GM19455 (cell line): ENCODE measurements at regions not wholly inside any gene's neighbourhood (a gene's known extent, or its start where the extent isn't known, plus 50 kb on each side); places are given as distances from the start of the nearest gene placed in this dataset.

Experiments
- ATAC-seq: cut with Tn5 transposase; IDR thresholded peaks from one replicate; pipeline ENCODE4 v1.9.1; 2021; ENCODE audit not compliant: unreplicated experiment

GRCh38 chr1:81582467-81582986 is 218.2 kb upstream of the ADGRL2 start:
- ATAC-seq, result no peak

- no peak for ATAC-seq
These were observed 221.9 kb upstream of the ADGRL2 start for GRCh38 chr1:81578867-81579266.

- ATAC-seq, result no peak
These were observed 223.6 kb upstream of the ADGRL2 start for GRCh38 chr1:81577004-81577697.

GRCh38 chr1:81574408-81574807 is 226.3 kb upstream of the ADGRL2 start:
- no peak for ATAC-seq

- no peak for ATAC-seq
These were observed 227.3 kb upstream of the ADGRL2 start for GRCh38 chr1:81573458-81573857.

DNA sequence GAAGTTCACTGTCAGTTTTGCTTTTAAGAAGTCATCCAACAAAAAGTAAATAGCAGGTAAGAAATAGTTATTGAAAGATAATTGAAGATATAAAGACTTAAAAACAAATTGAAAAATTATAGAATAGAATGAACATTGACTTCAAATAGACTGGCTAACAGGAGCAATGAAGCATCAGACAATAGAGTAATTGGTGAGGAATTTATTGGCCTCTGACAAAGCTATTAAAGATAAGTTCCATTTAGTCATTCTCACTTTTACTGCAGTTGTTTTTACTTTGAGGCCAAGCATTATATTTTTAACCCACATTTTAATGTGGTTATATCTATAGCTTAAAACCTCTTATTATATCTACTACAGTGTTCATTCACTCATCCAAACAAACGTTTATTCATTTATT is 228.8 kb upstream of the ADGRL2 start:
- no peak for ATAC-seq

DNA sequence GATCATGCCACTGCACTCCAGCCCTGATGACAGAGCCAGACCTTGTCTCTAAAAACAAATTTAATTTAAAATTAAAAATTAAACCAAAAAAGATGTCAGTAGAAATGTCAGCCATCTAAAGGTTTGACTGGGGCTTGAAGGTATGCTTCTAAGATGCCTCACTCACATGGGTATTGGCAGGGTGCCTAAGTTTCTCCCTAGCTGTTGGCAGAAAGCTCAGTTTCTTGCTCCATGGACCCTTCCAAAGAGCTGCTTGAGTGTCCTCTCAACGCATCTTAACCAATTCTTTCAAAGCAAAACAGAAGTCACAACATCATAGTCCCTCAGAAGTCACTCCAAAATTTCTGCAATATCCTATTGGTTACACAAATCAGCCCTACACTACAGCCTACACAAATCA is 231.0 kb upstream of the ADGRL2 start:
- no peak for ATAC-seq

- ATAC-seq, result no peak
These were observed 237.1 kb upstream of the ADGRL2 start for GRCh38 chr1:81563632-81564031.

GRCh38 chr1:81562934-81563333 is 237.8 kb upstream of the ADGRL2 start:
- ATAC-seq, result no peak

DNA sequence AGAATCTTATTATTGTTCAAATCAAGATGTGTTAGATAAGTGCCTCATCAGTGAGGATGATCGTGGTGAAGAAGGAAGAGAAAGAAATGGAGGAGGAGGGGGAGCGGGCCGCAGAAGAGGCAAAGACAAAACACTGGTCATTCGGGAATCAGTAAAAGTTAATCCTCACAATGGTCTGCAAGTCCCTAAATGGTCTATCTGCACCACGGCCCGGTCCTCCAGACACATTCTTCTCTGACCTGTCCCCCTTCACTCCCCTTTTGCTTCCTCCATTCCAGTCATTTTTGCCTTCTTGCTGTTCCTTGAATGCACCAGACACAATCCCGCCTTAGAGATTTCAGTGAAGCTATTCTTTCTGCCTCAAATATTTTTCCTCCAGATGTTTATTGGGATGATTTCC is 240.1 kb upstream of the ADGRL2 start:
- ATAC-seq, result no peak

GRCh38 chr1:81559662-81560350 is 240.9 kb upstream of the ADGRL2 start:
- ATAC-seq, result no peak

DNA sequence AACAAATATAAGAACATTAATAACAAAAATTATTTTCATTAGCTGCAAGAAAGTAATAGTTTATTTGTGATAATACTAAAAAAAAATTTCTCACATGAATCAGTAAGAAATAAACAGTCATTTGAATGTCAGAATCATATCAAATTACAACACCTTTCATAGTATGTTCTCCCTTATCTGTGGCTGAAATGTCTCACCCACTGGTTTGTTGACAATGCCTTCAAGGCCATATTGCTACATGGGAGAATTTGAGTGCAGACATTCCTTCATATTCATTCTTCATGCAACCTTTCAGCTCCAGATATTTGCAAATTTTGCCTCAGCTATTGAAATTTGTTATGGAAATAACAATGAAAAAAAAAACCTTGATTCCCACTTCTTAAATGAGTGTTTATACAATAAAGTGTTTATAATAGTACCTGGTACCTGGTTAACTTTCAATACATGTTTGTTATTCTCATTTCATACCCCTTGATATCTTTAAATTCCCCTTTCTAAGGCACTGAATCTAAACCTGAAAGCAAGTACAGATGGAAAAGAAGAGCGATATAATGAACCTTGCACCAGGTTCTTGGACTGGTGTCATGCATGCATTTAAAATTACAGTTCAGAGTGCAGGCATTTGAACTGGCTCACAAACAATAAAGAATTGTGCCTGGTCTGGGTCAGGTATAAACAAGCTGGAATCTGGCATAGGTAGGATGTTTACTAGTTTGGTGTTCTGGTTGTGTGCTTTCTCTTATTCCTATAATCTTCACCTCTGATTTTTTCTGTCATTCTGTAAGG is 242.2 kb upstream of the ADGRL2 start:
- no peak for ATAC-seq

DNA sequence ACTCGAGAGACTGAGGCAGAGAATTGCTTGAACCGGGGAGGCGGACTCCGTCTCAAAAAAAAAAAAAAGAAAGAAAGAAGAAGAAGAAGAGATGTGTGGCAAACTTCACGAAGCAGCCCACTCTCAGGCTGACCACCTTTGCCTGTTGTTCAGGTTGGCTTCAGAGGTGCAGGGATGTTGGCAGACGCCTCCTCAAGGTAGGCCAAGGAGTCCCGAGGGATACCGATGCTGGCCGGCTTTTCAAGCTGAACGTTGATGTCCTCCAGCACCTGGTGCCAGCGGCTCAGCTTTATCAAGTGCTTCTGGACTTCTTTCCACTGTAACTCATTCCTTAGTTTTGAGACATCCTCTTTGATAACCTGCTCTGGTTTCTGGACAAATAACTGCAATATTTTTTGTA is 243.8 kb upstream of the ADGRL2 start:
- ATAC-seq, result no peak

DNA sequence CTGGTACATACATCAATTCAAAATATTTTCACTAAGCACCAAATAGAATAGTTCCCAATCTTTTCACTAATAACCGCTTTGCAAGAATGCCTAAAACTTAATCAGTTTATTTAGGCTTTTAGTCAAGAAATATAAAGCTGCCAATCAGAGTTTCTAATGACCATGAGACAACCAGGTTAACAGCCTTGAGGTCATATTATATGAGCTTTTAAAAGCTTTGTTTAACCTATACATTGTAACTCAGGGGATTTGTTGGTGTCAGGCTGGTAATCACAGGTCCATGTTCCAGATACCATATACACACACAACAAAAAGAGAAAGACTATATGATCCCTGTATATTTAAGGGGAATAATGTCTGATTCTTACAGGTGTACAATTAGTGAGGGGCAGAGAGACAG is 246.2 kb upstream of the ADGRL2 start:
- no peak for ATAC-seq

DNA sequence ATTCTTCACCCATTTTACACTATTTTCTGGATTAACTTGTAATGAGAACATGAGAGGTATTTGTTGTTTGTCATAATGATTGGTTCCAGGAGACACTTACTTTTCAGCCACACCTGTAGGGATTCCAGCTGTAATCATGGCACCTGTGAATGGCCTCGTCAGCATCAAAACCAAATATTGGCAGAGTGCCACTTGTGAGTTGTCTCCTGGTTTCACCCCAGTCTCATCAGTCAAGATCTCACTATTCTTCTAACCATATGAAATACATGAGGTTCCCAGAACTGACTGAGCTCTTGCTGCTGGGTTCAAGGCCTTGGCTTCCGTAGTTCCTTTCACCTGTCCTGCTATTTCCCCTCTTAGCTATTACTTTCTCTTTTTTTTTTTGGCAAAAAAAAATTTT is 246.6 kb upstream of the ADGRL2 start:
- no peak for ATAC-seq

GRCh38 chr1:81553503-81553902 is 247.2 kb upstream of the ADGRL2 start:
- no peak for ATAC-seq

DNA sequence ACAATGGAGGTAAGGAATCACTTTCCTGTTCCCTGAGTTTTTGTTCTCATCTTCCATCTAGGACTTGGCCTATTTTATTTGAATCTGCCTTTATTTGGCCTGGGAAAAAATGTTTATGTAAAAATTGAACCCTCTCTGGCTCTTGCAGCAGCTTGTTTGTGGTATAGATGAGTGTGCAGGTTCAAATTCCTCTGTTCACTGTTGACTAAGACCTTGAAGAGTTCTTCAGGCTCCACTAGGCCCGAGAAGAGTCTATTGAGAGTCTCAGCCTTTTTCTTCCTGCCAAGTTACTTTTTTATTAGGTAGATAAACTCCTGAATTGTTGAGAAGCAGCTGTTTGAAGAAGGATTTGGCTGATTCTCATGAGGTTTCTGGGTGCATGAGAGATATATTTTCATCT is 248.8 kb upstream of the ADGRL2 start:
- no peak for ATAC-seq

DNA sequence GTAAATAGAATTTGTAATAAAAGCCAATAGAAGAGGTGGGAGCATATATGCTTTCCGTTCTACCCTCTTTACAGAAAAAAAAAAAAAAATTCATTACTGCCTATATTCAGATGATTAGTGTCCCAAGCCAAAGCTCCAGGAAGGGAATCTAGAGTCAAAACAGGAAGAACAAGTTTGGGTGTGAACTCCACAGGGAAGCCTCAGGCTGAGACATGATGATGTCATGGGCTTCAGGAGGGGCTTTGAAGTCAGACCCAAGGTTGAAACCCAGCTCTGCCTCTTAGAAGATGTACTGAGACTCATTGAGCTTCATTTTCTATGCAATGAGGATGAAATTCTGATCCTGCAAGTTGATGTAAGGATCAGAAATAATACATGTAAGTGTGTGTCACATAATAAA is 250.0 kb upstream of the ADGRL2 start:
- ATAC-seq, result no peak

DNA sequence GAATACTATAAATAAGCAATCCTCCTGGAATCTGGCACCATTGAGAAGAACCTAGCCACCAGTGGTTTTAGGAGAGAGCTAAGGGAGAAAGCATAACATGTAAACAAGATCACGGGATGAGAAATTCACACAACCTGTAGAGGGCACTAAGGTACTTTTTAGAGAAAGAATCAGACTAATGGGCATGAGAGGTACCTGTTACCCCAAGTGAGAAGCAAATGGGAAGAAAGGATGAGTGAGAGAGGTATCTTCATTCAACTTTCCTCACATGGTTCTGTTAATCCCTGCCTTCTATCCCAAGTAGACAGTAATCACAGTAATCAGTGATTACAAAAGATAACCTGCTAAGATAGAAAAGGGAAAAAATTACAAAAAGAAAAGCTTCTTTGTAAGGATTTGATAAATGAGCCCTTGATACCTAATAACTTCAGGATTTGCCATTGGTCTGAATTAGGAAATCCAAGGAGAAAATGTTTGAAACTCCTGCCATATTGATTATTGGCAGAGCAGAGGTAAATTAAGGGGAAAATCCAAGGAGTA is 251.1 kb upstream of the ADGRL2 start:
- peak; percentile 44 for ATAC-seq

GRCh38 chr1:81548918-81549587 is 251.7 kb upstream of the ADGRL2 start:
- peak; percentile 67 for ATAC-seq

DNA sequence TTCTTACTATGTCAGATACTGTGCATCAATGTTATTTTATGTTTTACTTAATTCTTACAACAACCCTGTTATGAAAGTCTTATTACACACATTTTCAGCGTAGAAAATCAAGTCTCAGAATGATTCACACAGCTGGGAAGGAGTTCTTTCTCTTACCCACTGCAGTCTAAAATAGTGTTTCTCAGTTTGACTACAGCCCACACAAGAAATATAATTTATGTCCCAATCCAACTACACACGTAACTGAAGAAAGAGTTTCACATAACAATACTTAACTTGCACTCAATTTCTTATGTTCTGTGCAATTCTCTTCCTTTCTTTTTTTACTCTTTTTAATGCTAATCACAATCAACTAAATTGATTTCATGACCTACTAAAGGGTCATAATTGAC is 252.8 kb upstream of the ADGRL2 start:
- peak; percentile 54 for ATAC-seq
